DMS 273 treated with DMSO at 0.1 percent for 48 hours (cell line): ENCODE measurements at regions not wholly inside any gene's neighbourhood (a gene's known extent, or its start where the extent isn't known, plus 50 kb on each side); places are given as distances from the start of the nearest gene placed in this dataset.
A peak's percentile ranks its signal among the peaks of the same experiment; 100 is the strongest.
"Not testable (repeated sequence)": the region's sequence is repeated elsewhere in the genome, so short reads cannot be mapped to it uniquely, and the experiment has no call there.

Experiments used
- DNase-seq: peaks from one replicate; lab custom pipeline; 2025; lab: John Stamatoyannopoulos, UW

DNA sequence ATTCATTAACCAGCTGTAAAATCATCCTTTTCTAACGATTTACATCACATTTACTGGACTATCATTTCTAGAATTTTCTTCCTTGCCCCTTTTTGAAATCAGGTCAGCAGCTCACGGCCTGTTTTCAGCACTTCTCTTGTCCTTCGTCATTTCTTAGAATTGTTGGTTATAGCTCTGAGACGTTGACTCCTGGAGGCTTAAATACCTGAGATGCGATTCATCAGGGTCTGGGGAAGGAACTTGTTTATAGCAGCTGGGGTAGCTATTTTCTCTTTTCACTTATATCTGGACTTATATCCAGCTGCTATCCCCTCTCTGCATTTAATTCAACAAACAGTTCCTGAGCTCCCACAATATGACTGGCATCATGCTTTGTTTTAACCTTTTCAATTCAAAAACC is 338.7 kb upstream of the TNRC6C start:
- DNase-seq = no peak

GRCh38 chr17:77620282-77620681 is 338.2 kb upstream of the TNRC6C start:
- DNase-seq = no peak

- DNase-seq = not testable (repeated sequence)
These were observed 336.4 kb upstream of the TNRC6C start for GRCh38 chr17:77622084-77622483.

GRCh38 chr17:77622647-77623046 is 335.9 kb upstream of the TNRC6C start:
- DNase-seq = no peak

DNA sequence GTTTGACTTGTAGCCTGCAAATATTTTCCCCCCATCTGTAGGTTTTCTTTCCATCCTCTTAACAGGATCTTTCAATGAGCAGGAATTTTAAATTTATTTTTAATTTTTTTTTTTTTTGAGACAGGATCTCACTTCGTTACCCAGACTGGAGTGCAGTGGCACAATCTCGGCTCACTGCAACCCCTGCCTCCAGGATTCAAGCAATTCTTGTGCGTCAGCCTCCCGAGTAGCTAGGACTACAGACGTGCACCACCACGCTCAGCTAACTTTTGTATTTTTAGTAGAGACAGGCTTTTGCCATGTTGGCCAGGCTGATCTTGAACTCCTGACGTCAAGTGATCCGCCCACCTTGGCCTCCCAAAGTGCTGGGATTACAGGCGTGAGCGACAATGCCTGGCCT is 335.2 kb upstream of the TNRC6C start:
- not testable (repeated sequence) for DNase-seq

- DNase-seq = no peak
These were observed 330.5 kb upstream of the TNRC6C start for GRCh38 chr17:77628035-77628434.

GRCh38 chr17:77629284-77629683 is 329.2 kb upstream of the TNRC6C start:
- not testable (repeated sequence) for DNase-seq

DNA sequence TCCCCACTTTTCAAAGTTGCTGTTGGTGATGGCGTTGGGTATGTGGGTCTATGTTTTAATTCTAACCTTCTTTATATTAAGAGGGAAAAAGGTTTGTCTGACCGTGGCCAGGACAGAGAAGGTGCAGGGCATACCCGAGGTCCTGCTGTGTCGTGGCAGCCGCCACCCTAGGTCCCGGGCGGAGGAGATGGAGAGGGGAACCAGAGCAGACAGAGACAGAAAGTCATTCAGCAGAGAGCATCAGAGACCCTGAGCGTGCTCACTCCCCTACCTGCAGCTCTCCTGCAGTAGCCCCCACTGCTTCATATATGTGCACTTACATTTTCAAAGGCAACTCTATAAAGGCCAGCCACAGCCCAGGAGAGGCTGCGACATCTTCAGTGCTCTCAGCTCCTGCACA is 327.2 kb upstream of the TNRC6C start:
- DNase-seq = no peak

DNA sequence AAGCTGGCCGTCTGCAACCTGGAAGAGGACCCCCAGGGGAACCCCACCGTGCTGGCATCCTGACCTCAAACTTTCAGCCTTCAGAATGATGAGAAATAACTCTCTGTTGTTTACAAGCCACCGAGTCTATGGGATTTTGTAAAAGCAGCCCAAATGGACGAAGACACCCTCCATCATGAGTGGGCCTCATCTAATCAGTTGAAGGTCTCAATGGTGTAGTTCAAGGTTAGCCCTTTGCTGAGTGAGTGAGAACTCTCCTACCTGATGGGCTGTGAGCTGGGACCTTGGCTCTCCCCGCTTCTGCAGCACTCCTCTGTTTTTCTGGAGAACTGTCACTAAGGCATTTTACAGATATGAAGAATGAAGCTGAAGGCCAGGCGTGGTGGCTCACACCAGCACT is 325.9 kb upstream of the TNRC6C start:
- no peak for DNase-seq

- DNase-seq = no peak
These were observed 323.8 kb upstream of the TNRC6C start for GRCh38 chr17:77634710-77635109.

GRCh38 chr17:77635176-77635575 is 323.3 kb upstream of the TNRC6C start:
- DNase-seq = no peak

- DNase-seq = not testable (repeated sequence)
These were observed 322.7 kb upstream of the TNRC6C start for GRCh38 chr17:77635785-77636184.

GRCh38 chr17:77636835-77637817 is 321.4 kb upstream of the TNRC6C start:
- DNase-seq = no peak

DNA sequence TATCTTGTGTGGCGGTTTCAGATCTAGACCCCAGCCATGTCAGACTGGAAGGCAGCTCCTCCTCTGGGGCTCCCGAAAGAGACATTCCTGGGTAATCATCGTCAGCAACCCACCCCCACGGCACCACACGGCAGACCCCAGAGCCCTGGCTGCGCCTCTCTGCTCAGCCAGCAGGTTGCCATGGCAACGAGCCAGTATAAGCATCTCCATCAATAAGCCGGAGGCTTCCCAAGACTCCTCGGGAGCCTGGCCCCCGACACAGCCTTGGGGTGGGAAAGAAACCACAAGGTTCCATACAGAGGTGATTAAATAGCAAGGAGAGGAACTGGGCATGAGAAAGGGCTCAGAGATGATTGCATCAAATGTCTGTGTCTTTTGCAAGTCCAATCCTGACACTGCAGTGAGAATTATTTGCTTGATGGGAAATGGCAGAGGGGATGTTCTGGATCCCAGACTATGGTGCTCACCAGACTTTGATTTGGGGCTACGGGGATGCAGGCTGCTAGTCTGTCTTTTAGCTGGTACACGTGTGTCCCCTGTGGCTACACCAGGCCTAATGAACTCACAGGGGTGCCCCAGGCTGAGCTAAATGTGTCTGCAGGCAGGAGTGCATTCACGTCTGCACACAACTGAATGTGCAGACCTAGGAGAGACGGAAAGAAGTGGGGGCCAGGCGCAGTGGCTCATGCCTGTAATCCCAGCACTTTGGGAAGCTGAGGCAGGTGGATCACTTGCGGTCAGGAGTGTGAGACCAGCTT is 320.5 kb upstream of the TNRC6C start:
- DNase-seq = no peak

- no peak for DNase-seq
These were observed 318.3 kb upstream of the TNRC6C start for GRCh38 chr17:77640252-77640651.

DNA sequence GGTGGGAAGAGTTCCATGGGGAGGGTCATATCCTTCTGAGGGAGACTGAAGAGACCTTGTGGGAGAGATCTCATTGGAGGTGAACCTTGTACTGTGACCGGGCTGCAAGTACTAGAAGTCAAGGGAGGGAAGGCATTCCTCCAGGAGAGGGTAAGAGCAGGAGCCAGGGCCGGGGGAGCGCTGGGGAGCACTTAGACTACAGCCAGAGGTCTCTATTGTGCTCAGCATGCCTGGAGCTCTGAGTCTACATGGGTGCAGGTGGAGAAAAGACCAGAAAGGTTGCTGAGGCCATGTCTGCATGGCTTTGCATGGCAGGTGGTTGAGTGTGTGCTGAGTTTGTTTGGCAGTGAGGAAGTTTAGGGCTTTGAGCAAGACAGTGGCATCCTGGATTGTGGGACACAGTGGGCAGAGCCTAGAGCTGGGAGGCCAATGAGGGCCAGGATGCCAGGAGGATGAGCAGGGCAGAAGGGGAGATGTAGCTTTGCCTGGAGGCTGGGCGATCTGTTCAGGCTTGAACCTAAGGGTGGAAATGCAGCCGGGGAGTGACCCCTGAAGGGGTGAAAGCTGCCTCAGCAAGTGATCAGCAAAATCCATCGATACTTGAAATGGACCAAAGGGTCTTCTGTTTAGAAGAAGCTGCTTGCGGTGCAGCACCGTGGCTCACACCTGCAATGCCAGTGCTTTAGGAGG is 317.4 kb upstream of the TNRC6C start:
- DNase-seq = no peak

GRCh38 chr17:77641718-77642117 is 316.8 kb upstream of the TNRC6C start:
- DNase-seq = no peak

DNA sequence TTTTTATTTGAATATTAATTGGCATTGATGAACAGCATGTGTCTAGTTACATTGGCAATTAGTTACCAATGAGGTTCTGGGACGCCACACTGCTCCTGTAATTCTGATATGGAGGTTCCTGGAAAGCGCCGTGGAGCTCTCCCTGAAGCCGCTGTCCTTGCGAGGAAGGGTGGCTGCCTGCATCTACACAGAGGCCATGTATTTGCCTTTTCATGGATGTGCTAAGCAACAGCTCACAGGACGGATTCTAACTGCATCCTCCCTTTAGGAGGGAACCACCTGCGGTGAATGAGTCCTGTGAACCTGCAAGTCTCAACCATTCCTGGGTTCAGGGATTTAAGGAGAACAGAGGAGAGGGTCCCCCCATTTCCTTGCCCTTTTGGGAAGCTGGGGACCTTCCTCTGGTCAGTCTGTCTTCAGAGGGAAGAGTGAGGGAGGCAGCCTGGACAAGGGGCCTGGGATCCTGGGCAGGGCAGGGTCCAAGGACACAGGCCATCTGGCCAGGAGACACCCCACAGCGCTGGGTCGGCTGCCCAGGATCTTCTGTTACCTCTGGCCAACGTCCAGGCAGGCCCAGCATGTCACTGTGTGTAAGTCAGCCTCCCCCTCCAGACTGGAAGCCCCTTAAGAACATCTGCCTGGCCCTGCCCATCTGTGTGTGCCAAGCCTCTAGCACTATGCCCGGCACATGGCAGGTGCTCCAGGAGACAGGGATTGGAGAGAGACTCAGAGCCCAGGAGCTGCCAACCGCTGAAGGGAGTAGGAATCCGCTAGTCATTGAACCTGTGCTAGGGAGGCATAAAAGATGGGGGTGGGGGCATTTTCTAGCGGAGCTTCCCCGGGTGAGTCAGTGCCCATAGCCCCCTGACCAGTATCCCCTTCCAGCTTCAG is 314.1 kb upstream of the TNRC6C start:
- DNase-seq = peak; percentile 80

DNA sequence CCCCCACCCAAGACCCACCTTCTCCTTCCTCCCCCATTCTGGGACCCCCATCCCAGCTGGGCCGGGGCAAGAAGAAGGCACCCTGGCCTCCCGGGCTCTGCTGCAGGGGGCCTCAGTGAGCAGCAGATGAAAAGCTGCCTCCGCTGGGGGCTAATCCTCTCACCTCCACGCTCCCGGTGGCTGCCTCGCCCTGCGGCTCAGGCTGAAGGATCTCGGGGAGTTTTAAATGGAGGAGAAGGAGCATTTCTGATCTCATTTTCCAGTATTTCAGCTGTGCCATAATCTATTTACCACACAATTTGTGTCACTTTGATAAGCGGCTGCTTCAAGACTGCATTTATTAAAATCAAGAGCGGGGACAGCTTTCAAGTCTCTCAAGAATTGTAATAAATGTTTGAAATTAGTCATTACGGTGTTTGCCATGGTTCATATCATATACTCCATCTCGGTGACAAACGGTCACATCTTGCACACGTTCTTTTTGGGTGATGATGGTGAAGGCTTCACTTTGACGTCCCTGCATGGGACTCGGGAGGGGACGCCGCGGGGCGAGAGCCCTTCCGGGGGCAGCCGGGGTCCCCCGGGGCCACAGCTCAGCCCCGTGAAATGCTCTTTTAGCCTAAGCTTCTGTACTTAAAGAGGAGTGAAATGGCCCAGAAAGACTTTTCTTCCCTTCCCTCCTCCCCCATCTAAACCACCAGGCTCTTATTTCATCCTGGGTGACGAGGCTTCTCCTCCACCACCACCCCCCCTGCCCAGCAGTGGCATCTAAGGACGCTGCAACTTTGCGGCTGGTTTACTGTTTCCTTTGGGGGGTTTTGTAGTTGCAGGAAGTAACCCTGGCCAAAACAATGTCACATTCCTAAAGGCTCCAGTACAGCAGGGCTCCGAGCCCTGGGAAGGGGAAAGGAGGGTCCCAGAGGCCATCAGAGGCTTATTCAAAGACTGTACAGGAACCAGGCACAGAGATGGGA is 313.1 kb upstream of the TNRC6C start:
- DNase-seq = no peak

DNA sequence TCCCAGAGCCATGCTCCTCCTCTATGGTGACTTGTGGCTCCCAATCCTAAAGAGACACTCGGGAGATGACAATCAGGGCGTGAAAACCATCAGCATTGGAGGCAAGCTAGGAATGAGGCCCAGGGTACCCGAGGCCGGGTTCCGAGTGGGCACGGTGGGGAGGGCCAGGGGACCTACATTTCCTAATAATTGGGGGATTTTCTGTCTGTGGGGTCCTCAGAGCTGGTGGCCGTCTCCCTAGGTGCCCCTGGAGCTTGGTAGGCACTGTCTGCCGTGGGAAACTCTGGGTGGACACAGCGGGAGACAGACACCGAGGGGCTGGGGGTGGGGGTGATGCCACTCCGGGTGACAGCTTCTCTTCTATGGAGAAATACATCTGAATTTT is 312.5 kb upstream of the TNRC6C start:
- DNase-seq = no peak
